C4-2B (cell line): ENCODE measurements at regions not wholly inside any gene's neighbourhood (a gene's known extent, or its start where the extent isn't known, plus 50 kb on each side); places are given as distances from the start of the nearest gene placed in this dataset.

ENCODE experiments used
- ZFX ChIP-seq: fragments of 450-650 bp; IDR thresholded peaks from 2 replicates; pipeline ENCODE4 v1.6.1; 2017
- TF ChIP-seq, protein P1 (sequence below): fragments of 450-650 bp; conservative IDR thresholded peaks from 2 replicates; pipeline ENCODE4 v1.5.1; 2017; ENCODE audit warnings: mild to moderate bottlenecking

- TF ChIP-seq, protein P1, sequence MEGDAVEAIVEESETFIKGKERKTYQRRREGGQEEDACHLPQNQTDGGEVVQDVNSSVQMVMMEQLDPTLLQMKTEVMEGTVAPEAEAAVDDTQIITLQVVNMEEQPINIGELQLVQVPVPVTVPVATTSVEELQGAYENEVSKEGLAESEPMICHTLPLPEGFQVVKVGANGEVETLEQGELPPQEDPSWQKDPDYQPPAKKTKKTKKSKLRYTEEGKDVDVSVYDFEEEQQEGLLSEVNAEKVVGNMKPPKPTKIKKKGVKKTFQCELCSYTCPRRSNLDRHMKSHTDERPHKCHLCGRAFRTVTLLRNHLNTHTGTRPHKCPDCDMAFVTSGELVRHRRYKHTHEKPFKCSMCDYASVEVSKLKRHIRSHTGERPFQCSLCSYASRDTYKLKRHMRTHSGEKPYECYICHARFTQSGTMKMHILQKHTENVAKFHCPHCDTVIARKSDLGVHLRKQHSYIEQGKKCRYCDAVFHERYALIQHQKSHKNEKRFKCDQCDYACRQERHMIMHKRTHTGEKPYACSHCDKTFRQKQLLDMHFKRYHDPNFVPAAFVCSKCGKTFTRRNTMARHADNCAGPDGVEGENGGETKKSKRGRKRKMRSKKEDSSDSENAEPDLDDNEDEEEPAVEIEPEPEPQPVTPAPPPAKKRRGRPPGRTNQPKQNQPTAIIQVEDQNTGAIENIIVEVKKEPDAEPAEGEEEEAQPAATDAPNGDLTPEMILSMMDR = no peak
- no peak for TF ChIP-seq ZFX
These were observed 1062.8 kb downstream of the UQCRFS1 start for GRCh38 chr19:28150129-28150528.
